GM18907 (cell line): ENCODE measurements at regions not wholly inside any gene's neighbourhood (a gene's known extent, or its start where the extent isn't known, plus 50 kb on each side); places are given as distances from the start of the nearest gene placed in this dataset.
"Not testable (repeated sequence)": the region's sequence is repeated elsewhere in the genome, so short reads cannot be mapped to it uniquely, and the experiment has no call there.

Source experiments
- ATAC-seq: cut with Tn5 transposase; IDR thresholded peaks from one replicate; pipeline ENCODE4 v1.9.1; 2021; ENCODE audit warnings: mild to moderate bottlenecking, moderate library complexity; ENCODE audit not compliant: unreplicated experiment

DNA sequence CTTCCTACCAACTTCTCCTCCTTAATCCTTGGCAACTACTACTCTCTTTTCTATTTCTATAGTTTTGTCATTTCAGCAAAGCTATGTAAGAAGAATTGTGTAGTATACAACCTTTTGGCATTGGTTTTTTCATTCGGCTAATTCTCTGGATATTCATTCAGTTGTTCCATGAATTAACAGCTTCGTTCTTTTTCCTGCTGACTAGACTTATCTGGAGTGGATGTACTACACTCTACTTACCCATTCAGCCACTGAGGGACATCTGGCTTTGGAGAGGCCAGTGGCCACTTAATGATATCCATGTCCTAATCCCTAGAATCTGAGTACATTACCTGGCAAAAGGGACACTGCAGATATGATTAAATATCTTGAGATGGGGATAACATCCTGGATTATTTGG lies 623.9 kb downstream of the DOK5 start:
- ATAC-seq, result no peak

GRCh38 chr20:55097621-55098020 lies 622.2 kb downstream of the DOK5 start:
- ATAC-seq, result no peak

GRCh38 chr20:55095745-55096400 lies 620.5 kb downstream of the DOK5 start:
- ATAC-seq, result no peak

DNA sequence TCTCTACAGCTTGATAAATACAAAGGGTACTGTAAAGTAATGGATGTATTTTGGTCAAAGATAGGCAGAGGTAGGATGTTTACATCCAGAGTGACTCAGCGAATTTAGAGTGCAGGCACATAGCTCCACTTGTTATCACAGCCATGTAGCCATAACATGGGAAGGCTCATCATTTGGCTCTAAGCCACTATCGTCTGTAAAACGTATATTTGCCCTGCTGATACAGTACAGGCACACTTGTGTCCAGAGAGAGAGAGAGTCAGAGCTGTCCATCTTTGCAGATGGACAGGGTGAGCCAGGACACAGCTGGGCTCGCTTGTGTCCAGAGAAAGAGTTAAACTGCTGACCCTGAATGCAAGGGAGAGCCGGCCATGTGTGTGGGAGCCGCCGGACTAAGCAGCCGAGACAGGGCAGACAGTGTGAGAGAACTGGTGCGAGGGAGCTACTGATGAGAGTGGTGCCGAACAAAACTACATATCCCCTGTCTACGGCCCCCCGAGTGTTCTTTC lies 619.0 kb downstream of the DOK5 start:
- ATAC-seq, result no peak

DNA sequence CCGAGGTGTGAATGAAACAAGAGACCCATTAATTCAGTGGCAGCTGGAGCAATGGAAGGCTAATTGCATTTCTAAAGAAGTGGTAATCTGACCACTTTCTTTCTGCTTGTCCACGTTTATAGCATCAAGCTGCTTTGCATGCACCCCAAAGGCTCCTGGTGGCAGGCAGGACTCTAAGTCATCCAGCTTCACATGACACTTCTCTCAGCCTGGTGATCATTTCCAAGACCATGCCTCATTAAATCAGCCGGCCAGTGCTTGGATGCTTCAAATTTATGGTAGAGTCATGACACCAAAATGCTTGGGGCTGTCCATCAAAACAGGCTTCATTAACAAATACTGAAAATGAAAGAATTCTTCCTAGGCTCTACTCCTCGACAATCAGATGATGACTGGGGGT lies 614.9 kb downstream of the DOK5 start:
- ATAC-seq, result no peak

DNA sequence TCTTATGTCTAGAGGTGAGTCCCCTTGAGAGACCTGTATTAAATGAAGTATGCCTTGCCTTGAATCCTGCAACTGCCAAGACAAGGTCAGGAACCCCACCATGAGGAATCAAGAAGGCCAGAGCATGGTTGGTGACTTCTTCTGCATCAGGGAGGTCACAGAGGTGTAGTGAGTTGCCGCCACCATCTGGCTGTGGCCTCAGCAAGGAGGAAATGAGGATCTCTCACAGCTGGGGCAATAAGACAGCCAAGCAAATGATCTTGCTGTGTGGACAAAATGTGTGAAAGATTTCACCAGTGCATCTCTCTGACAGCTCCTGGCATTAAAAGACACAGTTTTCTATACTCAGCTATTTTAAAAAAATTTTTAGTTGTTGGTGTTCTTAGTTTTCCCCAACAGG lies 611.0 kb downstream of the DOK5 start:
- ATAC-seq, result no peak

- no peak for ATAC-seq
These were observed 604.5 kb downstream of the DOK5 start for GRCh38 chr20:55079917-55080316.

GRCh38 chr20:55074266-55074840 lies 599.0 kb downstream of the DOK5 start:
- ATAC-seq, result not testable (repeated sequence)

DNA sequence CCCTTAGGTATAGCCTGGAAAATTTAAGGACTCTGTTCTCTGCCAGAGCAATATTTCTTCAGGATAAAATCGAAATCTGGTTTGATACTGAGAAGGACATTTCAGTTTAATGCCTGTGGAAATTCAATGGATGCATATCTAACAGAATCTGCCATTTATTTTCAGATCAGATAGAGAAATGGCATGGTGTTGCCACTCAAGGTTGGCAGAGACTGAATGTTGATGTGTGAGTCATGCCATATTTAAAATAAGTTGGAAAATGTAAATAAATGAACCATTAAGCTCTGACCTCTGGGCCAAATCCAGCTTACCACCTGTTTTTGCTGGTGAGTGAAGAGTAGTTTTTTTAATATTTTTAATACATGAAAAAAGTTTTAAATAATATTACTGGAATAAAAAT lies 594.6 kb downstream of the DOK5 start:
- ATAC-seq, result no peak

DNA sequence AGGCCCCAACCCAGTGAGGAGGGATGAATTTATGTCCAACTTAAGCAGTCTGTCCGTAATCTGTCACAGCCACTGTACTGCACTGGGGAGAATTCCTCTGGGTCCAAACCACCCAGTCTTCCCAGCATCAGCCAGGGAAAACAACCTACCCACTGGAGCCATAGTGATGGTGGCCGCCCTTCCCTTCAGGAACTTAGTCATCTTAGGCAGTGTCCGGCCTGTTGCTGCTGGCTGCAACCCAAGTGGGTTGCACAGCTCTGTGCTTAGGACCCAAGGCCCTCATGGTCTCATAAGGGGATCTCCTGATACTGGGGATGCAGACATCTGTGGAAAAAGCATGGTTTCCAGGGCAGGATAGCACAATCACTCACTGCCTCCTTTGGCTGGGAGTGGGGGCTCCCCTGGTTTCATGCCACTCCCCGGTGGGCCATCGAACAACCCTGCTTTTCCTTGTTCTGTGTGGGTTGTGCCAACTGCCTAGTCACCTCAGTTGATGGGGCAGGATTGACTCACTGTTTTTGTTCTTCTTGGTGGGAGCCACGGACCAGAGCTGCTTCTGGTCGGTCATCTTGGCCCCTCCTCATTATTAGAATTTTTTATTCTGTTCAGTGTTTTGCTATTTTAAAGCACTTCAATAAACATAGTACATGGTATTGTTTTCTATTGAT lies 591.9 kb downstream of the DOK5 start:
- no peak for ATAC-seq

GRCh38 chr20:55058938-55059337 lies 583.5 kb downstream of the DOK5 start:
- no peak for ATAC-seq

DNA sequence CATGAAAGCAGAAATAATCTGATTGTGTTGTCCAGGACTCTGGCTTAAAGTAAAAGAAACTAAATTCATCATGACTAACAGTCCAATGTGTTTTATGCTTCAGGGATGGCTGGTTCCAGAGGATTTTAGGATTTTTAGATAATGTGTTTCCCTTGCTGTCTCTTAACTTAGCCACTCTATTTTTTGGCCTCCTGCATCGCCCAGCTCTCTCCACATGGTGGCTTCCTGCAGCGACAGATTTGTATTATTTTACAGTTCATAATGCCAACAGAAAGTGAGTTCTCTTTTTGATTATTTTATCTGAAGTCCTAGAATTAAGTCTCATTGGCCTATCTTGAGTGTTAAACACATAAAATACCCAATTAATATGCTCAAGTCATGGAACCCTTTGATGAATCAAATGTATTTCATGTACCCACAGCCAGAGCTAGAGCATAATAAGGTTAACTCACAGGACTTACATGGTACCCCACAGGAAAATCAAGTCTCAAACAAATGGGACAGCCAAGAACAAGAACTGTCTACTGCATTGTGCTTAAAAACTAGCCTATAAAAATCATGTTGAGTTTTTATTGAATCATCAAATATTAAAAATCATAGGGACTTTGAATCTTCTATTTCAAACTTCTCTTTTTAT lies 582.5 kb downstream of the DOK5 start:
- ATAC-seq, result no peak

GRCh38 chr20:55054453-55054852 lies 579.1 kb downstream of the DOK5 start:
- ATAC-seq, result no peak

- ATAC-seq, result no peak
These were observed 578.0 kb downstream of the DOK5 start for GRCh38 chr20:55053389-55053788.

- ATAC-seq, result no peak
These were observed 577.1 kb downstream of the DOK5 start for GRCh38 chr20:55052459-55052858.

DNA sequence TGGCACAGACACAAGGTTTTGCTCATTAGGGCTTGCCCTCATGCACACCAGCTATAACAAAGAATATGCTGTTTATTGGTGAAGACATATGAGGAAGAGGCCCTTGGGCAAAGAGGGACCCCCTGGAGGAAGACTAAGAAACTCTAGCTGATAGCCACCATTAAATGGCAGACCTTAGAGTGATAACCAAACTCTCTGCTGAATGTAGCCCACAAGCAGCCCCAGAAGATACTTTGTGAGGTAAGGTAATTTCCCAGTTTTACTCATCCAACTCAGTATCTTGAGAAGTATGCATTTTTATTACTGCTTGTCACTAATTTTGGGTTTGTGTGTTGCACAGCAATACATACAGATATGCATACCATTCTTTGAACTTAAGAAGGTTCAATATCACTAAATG lies 563.3 kb downstream of the DOK5 start:
- ATAC-seq, result no peak

DNA sequence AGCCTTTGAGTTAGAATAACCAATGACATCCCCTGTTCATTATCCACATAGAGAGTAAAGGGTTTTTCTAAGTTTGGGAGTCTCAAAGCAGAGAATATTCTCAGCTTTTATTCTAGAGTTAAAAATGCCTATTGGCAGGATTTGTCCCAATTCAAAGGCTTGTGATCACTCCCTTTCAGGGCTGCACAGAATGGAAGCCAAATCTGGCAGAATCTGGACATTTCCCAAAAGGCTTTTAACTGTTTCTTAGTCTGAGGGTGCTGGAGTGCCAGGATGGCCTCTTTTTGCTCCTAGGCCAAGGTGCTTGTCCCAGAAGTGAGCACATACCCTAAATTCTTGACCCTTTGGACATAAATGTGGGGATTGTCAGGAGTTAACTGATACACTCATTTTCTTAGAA lies 556.6 kb downstream of the DOK5 start:
- ATAC-seq, result no peak

- no peak for ATAC-seq
These were observed 539.4 kb downstream of the DOK5 start for GRCh38 chr20:55014766-55015165.

DNA sequence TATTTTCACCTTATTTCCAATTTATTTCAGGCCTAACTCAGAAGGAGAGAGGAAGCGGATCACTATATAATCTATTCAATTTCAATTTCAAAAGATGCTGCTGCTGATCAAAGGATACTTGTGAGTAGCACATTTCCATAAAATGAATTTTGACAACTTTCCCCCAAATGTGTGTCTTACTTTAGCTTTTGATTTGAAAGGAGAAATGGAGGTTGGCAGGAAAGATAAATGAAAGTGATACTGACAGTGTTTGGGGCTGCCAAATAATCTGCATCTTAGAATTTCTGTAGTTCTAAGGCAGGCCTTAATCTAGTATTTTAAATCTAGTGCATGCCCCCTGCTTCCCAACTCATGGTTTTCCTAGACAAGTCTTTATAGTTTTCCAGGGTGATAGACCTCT lies 535.4 kb downstream of the DOK5 start:
- no peak for ATAC-seq

DNA sequence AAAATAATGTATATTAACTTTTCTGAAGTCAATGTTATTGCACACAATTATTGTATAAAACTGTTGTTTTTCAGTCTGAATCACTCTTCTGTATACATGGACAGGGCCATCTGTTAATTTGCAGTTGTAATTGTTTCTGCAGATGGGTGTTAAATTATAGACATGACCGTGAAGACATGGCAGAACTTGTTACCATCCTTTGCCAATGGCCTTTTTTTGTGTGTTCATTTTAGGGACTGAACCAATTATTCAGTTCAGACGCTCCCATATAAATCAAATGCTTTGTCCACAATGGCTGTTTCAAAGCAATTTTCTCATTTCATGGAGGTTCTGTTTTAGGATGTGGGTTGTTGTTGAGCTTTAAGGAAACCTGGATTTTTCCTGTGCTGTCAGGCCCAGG lies 533.7 kb downstream of the DOK5 start:
- ATAC-seq, result no peak

- no peak for ATAC-seq
These were observed 528.7 kb downstream of the DOK5 start for GRCh38 chr20:55004044-55004443.

- ATAC-seq, result no peak
These were observed 520.2 kb downstream of the DOK5 start for GRCh38 chr20:54995553-54995952.
